WTC11 (cell line): ENCODE measurements at regions not wholly inside any gene's neighbourhood (a gene's known extent, or its start where the extent isn't known, plus 50 kb on each side); places are given as distances from the start of the nearest gene placed in this dataset.

Experiments
- FOXJ3 ChIP-seq: sonication (generic); formaldehyde crosslinking; IDR thresholded peaks from 2 replicates; pipeline ENCODE4 v1.9.0; 2021; ENCODE audit warnings: missing genetic modification reagents, mild to moderate bottlenecking, borderline replicate concordance
- GABPB1 ChIP-seq: sonication (generic); formaldehyde crosslinking; IDR thresholded peaks from 2 replicates; pipeline ENCODE4 v1.8.1; 2023; ENCODE audit warnings: mild to moderate bottlenecking, missing genetic modification reagents
- GTF2I ChIP-seq: fragments of 250-450 bp; sonication (Bioruptor Pico); conservative IDR thresholded peaks from 2 replicates; pipeline ENCODE4 v1.4.0; 2021; ENCODE audit warnings: mild to moderate bottlenecking
- PRRX2 ChIP-seq: fragments of 250-450 bp; sonication (Bioruptor Pico); IDR thresholded peaks from 2 replicates; pipeline ENCODE4 v1.8.0; 2021; ENCODE audit warnings: mild to moderate bottlenecking
- TEAD1 ChIP-seq: sonication (generic); formaldehyde crosslinking; IDR thresholded peaks from 2 replicates; pipeline ENCODE4 v1.8.0; 2022; ENCODE audit warnings: mild to moderate bottlenecking, missing genetic modification reagents
- TEAD4 ChIP-seq: sonication (generic); formaldehyde crosslinking; IDR thresholded peaks from 2 replicates; pipeline ENCODE4 v1.8.0; 2022; ENCODE audit warnings: mild to moderate bottlenecking, missing genetic modification reagents
- ZNF232 ChIP-seq: sonication (generic); formaldehyde crosslinking; IDR thresholded peaks from 2 replicates; pipeline ENCODE4 v1.8.0; 2022; ENCODE audit warnings: mild to moderate bottlenecking, missing genetic modification reagents
- TF ChIP-seq, protein P1 (sequence below): fragments of 200-600 bp; IDR thresholded peaks from 2 replicates; pipeline ENCODE4 v1.8.0; 2022; ENCODE audit warnings: antibody characterized with exemption
- TF ChIP-seq, protein P2 (sequence below): sonication (generic); formaldehyde crosslinking; IDR thresholded peaks from 2 replicates; pipeline ENCODE4 v1.8.0; 2022; ENCODE audit warnings: mild to moderate bottlenecking, missing genetic modification reagents
- TF ChIP-seq, protein P3 (sequence below): fragments of 250-450 bp; sonication (Bioruptor Pico); IDR thresholded peaks from 2 replicates; pipeline ENCODE4 v2.1.2; 2022; ENCODE audit warnings: mild to moderate bottlenecking, moderate library complexity
- TF ChIP-seq, protein P4 (sequence below): sonication (generic); formaldehyde crosslinking; IDR thresholded peaks from 2 replicates; pipeline ENCODE4 v1.8.1; 2022; ENCODE audit warnings: mild to moderate bottlenecking, moderate library complexity, missing genetic modification reagents
- TF ChIP-seq, protein P5 (sequence below): sonication (generic); formaldehyde crosslinking; IDR thresholded peaks from 2 replicates; pipeline ENCODE4 v1.8.0; 2022; ENCODE audit warnings: mild to moderate bottlenecking, missing genetic modification reagents
- TF ChIP-seq, protein P6 (sequence below): sonication (generic); formaldehyde crosslinking; conservative IDR thresholded peaks from 2 replicates; pipeline ENCODE4 v1.8.1; 2022; ENCODE audit warnings: mild to moderate bottlenecking, missing genetic modification reagents
- TF ChIP-seq, protein P7 (sequence below): sonication (generic); formaldehyde crosslinking; IDR thresholded peaks from 2 replicates; pipeline ENCODE4 v1.8.1; 2022; ENCODE audit warnings: missing genetic modification reagents, borderline replicate concordance

DNA sequence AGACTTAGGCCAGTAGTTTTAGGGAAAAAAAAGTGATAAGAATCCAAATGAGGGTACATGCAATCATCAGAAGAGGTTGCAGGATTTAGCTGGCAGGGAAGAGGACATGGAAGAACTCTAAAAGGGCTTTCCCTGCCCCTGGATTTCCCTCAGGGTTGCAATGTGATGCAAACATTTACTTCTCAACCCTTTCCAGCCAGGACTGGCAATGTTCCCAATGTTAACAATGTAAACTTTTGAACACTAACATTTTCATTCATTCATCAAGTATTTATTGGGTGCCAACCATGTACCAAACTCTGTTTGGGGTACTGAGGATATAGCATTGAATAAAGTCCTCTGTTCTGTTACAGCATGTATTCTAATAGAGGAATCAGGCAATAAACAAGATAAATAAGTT, 349.4 kb upstream of the LRRC3B start:
- TF ChIP-seq ZNF232 (CRISPR knock-in tag), result no peak
- TF ChIP-seq, protein P1, sequence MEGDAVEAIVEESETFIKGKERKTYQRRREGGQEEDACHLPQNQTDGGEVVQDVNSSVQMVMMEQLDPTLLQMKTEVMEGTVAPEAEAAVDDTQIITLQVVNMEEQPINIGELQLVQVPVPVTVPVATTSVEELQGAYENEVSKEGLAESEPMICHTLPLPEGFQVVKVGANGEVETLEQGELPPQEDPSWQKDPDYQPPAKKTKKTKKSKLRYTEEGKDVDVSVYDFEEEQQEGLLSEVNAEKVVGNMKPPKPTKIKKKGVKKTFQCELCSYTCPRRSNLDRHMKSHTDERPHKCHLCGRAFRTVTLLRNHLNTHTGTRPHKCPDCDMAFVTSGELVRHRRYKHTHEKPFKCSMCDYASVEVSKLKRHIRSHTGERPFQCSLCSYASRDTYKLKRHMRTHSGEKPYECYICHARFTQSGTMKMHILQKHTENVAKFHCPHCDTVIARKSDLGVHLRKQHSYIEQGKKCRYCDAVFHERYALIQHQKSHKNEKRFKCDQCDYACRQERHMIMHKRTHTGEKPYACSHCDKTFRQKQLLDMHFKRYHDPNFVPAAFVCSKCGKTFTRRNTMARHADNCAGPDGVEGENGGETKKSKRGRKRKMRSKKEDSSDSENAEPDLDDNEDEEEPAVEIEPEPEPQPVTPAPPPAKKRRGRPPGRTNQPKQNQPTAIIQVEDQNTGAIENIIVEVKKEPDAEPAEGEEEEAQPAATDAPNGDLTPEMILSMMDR, result no peak
- TF ChIP-seq, protein P2, sequence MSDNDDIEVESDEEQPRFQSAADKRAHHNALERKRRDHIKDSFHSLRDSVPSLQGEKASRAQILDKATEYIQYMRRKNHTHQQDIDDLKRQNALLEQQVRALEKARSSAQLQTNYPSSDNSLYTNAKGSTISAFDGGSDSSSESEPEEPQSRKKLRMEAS (CRISPR knock-in tag), result no peak
- no peak for TF ChIP-seq TEAD4 (CRISPR knock-in tag)
- no peak for TF ChIP-seq GTF2I (CRISPR knock-in tag)
- TF ChIP-seq, protein P3, sequence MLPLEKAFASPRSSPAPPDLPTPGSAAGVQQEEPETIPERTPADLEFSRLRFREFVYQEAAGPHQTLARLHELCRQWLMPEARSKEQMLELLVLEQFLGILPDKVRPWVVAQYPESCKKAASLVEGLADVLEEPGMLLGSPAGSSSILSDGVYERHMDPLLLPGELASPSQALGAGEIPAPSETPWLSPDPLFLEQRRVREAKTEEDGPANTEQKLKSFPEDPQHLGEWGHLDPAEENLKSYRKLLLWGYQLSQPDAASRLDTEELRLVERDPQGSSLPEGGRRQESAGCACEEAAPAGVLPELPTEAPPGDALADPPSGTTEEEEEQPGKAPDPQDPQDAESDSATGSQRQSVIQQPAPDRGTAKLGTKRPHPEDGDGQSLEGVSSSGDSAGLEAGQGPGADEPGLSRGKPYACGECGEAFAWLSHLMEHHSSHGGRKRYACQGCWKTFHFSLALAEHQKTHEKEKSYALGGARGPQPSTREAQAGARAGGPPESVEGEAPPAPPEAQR (CRISPR knock-in tag), result no peak
- TF ChIP-seq, protein P4, sequence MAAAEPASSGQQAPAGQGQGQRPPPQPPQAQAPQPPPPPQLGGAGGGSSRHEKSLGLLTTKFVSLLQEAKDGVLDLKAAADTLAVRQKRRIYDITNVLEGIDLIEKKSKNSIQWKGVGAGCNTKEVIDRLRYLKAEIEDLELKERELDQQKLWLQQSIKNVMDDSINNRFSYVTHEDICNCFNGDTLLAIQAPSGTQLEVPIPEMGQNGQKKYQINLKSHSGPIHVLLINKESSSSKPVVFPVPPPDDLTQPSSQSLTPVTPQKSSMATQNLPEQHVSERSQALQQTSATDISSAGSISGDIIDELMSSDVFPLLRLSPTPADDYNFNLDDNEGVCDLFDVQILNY (CRISPR knock-in tag), result no peak
- TF ChIP-seq GABPB1 (CRISPR knock-in tag), result no peak
- TF ChIP-seq FOXJ3 (CRISPR knock-in tag), result no peak
- no peak for TF ChIP-seq PRRX2 (CRISPR knock-in tag)
- TF ChIP-seq TEAD1, result no peak
- TF ChIP-seq, protein P5, sequence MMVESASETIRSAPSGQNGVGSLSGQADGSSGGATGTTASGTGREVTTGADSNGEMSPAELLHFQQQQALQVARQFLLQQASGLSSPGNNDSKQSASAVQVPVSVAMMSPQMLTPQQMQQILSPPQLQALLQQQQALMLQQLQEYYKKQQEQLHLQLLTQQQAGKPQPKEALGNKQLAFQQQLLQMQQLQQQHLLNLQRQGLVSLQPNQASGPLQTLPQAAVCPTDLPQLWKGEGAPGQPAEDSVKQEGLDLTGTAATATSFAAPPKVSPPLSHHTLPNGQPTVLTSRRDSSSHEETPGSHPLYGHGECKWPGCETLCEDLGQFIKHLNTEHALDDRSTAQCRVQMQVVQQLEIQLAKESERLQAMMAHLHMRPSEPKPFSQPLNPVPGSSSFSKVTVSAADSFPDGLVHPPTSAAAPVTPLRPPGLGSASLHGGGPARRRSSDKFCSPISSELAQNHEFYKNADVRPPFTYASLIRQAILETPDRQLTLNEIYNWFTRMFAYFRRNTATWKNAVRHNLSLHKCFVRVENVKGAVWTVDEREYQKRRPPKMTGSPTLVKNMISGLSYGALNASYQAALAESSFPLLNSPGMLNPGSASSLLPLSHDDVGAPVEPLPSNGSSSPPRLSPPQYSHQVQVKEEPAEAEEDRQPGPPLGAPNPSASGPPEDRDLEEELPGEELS (CRISPR knock-in tag), result no peak
- TF ChIP-seq, protein P6, sequence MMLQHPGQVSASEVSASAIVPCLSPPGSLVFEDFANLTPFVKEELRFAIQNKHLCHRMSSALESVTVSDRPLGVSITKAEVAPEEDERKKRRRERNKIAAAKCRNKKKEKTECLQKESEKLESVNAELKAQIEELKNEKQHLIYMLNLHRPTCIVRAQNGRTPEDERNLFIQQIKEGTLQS, result no peak
- TF ChIP-seq, protein P7, sequence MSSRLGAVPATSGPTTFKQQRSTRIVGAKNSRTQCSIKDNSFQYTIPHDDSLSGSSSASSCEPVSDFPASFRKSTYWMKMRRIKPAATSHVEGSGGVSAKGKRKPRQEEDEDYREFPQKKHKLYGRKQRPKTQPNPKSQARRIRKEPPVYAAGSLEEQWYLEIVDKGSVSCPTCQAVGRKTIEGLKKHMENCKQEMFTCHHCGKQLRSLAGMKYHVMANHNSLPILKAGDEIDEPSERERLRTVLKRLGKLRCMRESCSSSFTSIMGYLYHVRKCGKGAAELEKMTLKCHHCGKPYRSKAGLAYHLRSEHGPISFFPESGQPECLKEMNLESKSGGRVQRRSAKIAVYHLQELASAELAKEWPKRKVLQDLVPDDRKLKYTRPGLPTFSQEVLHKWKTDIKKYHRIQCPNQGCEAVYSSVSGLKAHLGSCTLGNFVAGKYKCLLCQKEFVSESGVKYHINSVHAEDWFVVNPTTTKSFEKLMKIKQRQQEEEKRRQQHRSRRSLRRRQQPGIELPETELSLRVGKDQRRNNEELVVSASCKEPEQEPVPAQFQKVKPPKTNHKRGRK (CRISPR knock-in tag), result no peak
